HL-60 (cell line): ENCODE measurements at regions not wholly inside any gene's neighbourhood (a gene's known extent, or its start where the extent isn't known, plus 50 kb on each side); places are given as distances from the start of the nearest gene placed in this dataset.

Source experiments
- DNase-seq, 2 experiments: peaks; one replicate each; pipeline ENCODE4 v3.0.0-alpha.2; 2010 to 2020; ENCODE audit warnings: low read depth in 1 of 2, low spot score in 1 of 2
- H3K27ac ChIP-seq: fragments of 250-450 bp; sonication (Bioruptor Pico); replicated peaks from 2 replicates; pipeline ENCODE4 v1.5.1; 2020; ENCODE audit warnings: mild to moderate bottlenecking, moderate library complexity
- H3K27me3 ChIP-seq: fragments of 250-450 bp; sonication (Bioruptor Pico); 2 replicates; pipeline ENCODE4 v1.5.1; 2021; ENCODE audit warnings: mild to moderate bottlenecking, moderate library complexity; ENCODE audit not compliant: insufficient read depth, poor library complexity, severe bottlenecking
- H3K4me3 ChIP-seq: replicated peaks from 2 replicates; pipeline ENCODE4 v1.5.1; 2011; ENCODE audit warnings: mild to moderate bottlenecking, control low read depth, low read length; ENCODE audit not compliant: insufficient read depth
- GABPA ChIP-seq: IDR thresholded peaks from 2 replicates; pipeline ENCODE4 v1.6.1; 2012; ENCODE audit warnings: low read depth
- POLR2AphosphoS5 ChIP-seq: IDR thresholded peaks from 2 replicates; pipeline ENCODE4 v1.6.1; 2012; ENCODE audit warnings: low read depth
- SPI1 ChIP-seq: IDR thresholded peaks from 2 replicates; pipeline ENCODE4 v1.6.1; 2012; ENCODE audit warnings: low read depth, mild to moderate bottlenecking, borderline replicate concordance
- TF ChIP-seq, protein P1 (sequence below): IDR thresholded peaks from one replicate; pipeline ENCODE4 v1.5.1; 2011; ENCODE audit warnings: low read length, control low read depth, inconsistent platforms; ENCODE audit not compliant: insufficient read depth
- TF ChIP-seq, protein P2 (sequence below): IDR thresholded peaks from 2 replicates; pipeline ENCODE4 v1.6.1; 2012; ENCODE audit warnings: low read depth; ENCODE audit not compliant: insufficient replicate concordance

DNA sequence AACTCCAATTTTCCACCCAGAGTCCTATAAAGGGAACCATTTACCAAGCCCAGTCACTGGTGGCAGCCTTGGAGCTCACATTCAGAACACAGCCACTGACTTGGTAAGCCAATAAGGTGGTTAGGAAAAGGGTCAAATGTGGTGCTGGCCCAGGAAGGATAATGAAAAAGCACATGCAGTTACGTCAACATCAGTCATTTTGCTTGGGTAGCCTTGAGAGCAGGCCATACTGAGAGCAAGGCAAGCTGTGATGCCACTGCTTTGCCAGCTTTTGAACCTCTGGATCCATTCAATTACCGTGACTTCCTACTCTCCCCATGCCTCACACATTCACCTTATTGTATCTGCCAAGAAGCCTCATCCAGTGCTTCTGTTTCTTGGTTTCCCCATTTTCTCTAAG lies 253.6 kb downstream of the OPA1 start:
- Histone ChIP-seq H3K27me3 (no peaks in the 10 kb centered on the region), H3K4me3 (no peak overlapping the region), H3K27ac (no peak overlapping the region)
- no peak for DNase-seq
- TF ChIP-seq, protein P1, sequence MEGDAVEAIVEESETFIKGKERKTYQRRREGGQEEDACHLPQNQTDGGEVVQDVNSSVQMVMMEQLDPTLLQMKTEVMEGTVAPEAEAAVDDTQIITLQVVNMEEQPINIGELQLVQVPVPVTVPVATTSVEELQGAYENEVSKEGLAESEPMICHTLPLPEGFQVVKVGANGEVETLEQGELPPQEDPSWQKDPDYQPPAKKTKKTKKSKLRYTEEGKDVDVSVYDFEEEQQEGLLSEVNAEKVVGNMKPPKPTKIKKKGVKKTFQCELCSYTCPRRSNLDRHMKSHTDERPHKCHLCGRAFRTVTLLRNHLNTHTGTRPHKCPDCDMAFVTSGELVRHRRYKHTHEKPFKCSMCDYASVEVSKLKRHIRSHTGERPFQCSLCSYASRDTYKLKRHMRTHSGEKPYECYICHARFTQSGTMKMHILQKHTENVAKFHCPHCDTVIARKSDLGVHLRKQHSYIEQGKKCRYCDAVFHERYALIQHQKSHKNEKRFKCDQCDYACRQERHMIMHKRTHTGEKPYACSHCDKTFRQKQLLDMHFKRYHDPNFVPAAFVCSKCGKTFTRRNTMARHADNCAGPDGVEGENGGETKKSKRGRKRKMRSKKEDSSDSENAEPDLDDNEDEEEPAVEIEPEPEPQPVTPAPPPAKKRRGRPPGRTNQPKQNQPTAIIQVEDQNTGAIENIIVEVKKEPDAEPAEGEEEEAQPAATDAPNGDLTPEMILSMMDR: no peak
- no peak for TF ChIP-seq GABPA
- no peak for TF ChIP-seq POLR2AphosphoS5
- TF ChIP-seq SPI1: no peak
- TF ChIP-seq, protein P2, sequence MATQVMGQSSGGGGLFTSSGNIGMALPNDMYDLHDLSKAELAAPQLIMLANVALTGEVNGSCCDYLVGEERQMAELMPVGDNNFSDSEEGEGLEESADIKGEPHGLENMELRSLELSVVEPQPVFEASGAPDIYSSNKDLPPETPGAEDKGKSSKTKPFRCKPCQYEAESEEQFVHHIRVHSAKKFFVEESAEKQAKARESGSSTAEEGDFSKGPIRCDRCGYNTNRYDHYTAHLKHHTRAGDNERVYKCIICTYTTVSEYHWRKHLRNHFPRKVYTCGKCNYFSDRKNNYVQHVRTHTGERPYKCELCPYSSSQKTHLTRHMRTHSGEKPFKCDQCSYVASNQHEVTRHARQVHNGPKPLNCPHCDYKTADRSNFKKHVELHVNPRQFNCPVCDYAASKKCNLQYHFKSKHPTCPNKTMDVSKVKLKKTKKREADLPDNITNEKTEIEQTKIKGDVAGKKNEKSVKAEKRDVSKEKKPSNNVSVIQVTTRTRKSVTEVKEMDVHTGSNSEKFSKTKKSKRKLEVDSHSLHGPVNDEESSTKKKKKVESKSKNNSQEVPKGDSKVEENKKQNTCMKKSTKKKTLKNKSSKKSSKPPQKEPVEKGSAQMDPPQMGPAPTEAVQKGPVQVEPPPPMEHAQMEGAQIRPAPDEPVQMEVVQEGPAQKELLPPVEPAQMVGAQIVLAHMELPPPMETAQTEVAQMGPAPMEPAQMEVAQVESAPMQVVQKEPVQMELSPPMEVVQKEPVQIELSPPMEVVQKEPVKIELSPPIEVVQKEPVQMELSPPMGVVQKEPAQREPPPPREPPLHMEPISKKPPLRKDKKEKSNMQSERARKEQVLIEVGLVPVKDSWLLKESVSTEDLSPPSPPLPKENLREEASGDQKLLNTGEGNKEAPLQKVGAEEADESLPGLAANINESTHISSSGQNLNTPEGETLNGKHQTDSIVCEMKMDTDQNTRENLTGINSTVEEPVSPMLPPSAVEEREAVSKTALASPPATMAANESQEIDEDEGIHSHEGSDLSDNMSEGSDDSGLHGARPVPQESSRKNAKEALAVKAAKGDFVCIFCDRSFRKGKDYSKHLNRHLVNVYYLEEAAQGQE: no peak

DNA sequence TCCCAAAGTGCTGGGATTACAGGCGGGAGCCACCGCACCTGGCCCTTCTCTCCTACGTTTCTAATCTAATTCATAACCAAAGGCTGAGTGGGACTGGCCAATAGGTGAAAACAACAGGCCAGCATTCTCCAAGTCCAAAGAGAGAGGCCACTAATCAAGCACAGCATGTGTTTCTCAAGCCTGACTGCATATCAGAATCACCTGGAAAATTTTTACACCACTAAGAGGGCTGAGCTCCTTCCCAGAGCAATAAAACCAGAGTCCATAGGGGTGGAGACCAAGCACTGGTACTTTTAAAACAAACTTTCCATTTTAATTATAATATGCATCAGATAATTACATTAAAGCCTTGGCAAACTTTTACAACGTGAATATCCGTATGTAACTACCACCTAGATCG lies 254.4 kb downstream of the OPA1 start:
- no peak for DNase-seq
- Histone ChIP-seq H3K4me3 (no peak overlapping the region), H3K27me3 (no peaks in the 10 kb centered on the region), H3K27ac (no peak overlapping the region)
- TF ChIP-seq SPI1 (no peak), GABPA (no peak), POLR2AphosphoS5 (no peak)
- TF ChIP-seq, protein P1: no peak
- TF ChIP-seq, protein P2: no peak

DNA sequence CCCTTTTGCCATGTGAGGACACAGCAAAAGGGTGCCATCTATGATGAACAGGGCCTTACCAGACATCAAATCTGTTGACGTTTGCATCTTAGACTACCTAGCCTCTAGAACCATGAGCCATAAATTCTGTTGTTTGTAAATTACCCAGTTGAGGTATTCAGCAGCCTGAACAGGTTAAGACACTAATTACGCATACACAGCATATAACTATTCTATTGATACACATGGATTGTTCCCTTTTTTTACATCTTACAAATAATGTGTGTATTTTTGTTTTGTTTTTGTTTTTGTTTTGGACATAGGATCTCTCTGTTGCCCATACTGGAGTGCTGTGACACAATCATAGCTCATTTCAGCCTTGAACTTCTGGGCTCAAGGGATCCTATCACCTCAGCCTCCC lies 255.5 kb downstream of the OPA1 start:
- no peaks in the 10 kb centered on the region for H3K27me3 ChIP-seq
- TF ChIP-seq SPI1: no peak
- TF ChIP-seq, protein P2: no peak
- no peak for TF ChIP-seq GABPA

DNA sequence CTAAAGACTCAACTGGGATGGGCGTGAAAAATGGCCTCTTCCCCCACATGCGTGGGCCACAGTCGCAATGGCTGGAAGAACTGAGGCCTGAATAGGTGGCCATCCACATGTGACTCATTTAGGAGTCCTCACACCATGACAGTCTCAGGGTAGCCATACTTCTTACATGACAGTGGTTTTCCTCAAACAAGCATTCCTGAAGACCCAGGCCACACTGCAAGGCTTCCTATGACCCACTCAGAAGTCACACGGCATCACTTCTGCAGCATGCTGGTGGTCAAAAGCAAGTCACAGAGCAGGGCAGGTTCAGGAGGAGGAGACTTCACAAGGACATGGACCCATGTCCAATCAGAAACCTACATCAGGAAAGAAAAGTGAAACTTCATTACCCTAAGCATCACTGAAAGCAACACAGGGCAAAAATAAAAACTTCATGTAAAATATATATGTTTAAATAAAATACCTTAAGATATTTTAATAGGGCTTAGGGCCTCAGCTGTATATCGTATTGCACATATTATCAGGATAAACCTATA lies 257.1 kb downstream of the OPA1 start:
- no peak for DNase-seq
- Histone ChIP-seq H3K27ac (no peak overlapping the region), H3K4me3 (no peak overlapping the region), H3K27me3 (no peaks in the 10 kb centered on the region)
- TF ChIP-seq SPI1: no peak
- TF ChIP-seq, protein P2: no peak
- TF ChIP-seq, protein P1: no peak
- no peak for TF ChIP-seq GABPA
- TF ChIP-seq POLR2AphosphoS5: no peak

More for the DNA sequence above, 255.5 kb downstream of the OPA1 start:
- no peak overlapping the region for H3K4me3 ChIP-seq
- no peak overlapping the region for H3K27ac ChIP-seq
- DNase-seq: no peak
